DOHH2 (cell line): ENCODE measurements at regions not wholly inside any gene's neighbourhood (a gene's known extent, or its start where the extent isn't known, plus 50 kb on each side); places are given as distances from the start of the nearest gene placed in this dataset.

Experiments used
- H3F3A ChIP-seq: fragments of 200-600 bp; sonication (generic), shearing (Covaris generic); 2 replicates; pipeline ENCODE4 v1.6.0; 2016; ENCODE audit warnings: antibody characterized with exemption, mild to moderate bottlenecking; ENCODE audit not compliant: control insufficient read depth, insufficient read depth
- H3K27ac ChIP-seq: fragments of 200-600 bp; sonication (generic); 2 replicates; pipeline ENCODE4 v1.5.1; 2014; ENCODE audit warnings: low read depth, mild to moderate bottlenecking, low read length, moderate library complexity
- H3K27me3 ChIP-seq: fragments of 200-600 bp; sonication (generic); 2 replicates; pipeline ENCODE4 v1.6.1; 2014; ENCODE audit warnings: mild to moderate bottlenecking, low read length, mixed read lengths; ENCODE audit not compliant: control insufficient read depth
- H3K36me3 ChIP-seq: fragments of 200-600 bp; sonication (generic); 2 replicates; pipeline ENCODE4 v1.6.1; 2014; ENCODE audit warnings: mild to moderate bottlenecking, low read length, moderate library complexity, mixed read lengths; ENCODE audit not compliant: control insufficient read depth
- H3K4me1 ChIP-seq: fragments of 200-600 bp; sonication (generic); 2 replicates; pipeline ENCODE4 v1.6.1; 2014; ENCODE audit warnings: mild to moderate bottlenecking, low read length, mixed read lengths; ENCODE audit not compliant: control insufficient read depth
- H3K4me2 ChIP-seq: fragments of 200-600 bp; sonication (generic); 2 replicates; pipeline ENCODE4 v1.6.0; 2014; ENCODE audit warnings: mild to moderate bottlenecking, low read length, moderate library complexity
- H3K4me3 ChIP-seq: fragments of 200-600 bp; sonication (generic); 2 replicates; pipeline ENCODE4 v1.5.1; 2014; ENCODE audit warnings: mild to moderate bottlenecking, low read length, mixed read lengths
- H3K79me2 ChIP-seq: fragments of 200-600 bp; sonication (generic); 2 replicates; pipeline ENCODE4 v1.6.1; 2014; ENCODE audit warnings: mild to moderate bottlenecking, low read length, mixed read lengths; ENCODE audit not compliant: control insufficient read depth
- H3K9me2 ChIP-seq: fragments of 200-600 bp; sonication (generic); replicated peaks from 2 replicates; pipeline ENCODE4 v1.6.1; 2014; ENCODE audit warnings: mild to moderate bottlenecking, low read length, mixed read lengths; ENCODE audit not compliant: control insufficient read depth
- H3K9me3 ChIP-seq: fragments of 200-600 bp; sonication (generic); 2 replicates; pipeline ENCODE4 v1.6.1; 2014; ENCODE audit warnings: antibody characterized with exemption, low read length, mixed read lengths; ENCODE audit not compliant: control insufficient read depth, insufficient read depth
- H4K20me1 ChIP-seq: fragments of 200-600 bp; sonication (generic); 2 replicates; pipeline ENCODE4 v1.6.0; 2014; ENCODE audit warnings: low read depth, mild to moderate bottlenecking, antibody characterized with exemption, low read length, moderate library complexity; ENCODE audit not compliant: control insufficient read depth, insufficient read depth
- EZH2phosphoT487 ChIP-seq: fragments of 200-600 bp; sonication (generic); IDR thresholded peaks from 2 replicates; pipeline ENCODE4 v1.6.1; 2017; ENCODE audit warnings: borderline replicate concordance, mild to moderate bottlenecking, antibody characterized with exemption, low read length, moderate library complexity, mixed read lengths
- TF ChIP-seq, protein P1 (sequence below): fragments of 200-600 bp; sonication (generic); IDR thresholded peaks from one replicate; pipeline ENCODE4 v1.5.1; 2014; ENCODE audit warnings: antibody characterized with exemption, mild to moderate bottlenecking, low read depth, low read length; ENCODE audit not compliant: poor library complexity, severe bottlenecking

DNA sequence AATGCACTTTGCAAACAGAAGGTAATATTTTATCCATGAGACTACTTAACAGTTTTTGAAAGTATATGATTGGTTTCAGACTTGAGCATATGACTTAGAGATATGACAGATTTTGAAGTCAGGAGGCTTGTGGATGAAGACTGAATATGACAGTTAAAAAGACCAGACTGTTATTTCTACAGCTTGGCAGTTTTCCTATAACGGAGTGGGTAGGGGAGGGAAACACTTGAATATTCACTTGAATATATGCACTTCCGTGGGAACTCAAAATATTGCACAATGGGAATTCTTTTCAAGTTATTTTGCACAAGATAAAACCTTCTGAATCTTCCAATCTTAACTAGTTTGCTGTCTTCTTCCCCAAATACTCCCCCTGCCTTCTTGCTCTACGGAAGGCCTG, 64.6 kb upstream of the ACKR3 start:
- H4K20me1 ChIP-seq = no peaks in the 10 kb centered on the region
- no peak overlapping the region for H3K27ac ChIP-seq
- no peaks in the 10 kb centered on the region for H3F3A ChIP-seq
- no peak overlapping the region for H3K4me2 ChIP-seq
- H3K36me3 ChIP-seq = no peaks in the 10 kb centered on the region
- TF ChIP-seq, protein P1, sequence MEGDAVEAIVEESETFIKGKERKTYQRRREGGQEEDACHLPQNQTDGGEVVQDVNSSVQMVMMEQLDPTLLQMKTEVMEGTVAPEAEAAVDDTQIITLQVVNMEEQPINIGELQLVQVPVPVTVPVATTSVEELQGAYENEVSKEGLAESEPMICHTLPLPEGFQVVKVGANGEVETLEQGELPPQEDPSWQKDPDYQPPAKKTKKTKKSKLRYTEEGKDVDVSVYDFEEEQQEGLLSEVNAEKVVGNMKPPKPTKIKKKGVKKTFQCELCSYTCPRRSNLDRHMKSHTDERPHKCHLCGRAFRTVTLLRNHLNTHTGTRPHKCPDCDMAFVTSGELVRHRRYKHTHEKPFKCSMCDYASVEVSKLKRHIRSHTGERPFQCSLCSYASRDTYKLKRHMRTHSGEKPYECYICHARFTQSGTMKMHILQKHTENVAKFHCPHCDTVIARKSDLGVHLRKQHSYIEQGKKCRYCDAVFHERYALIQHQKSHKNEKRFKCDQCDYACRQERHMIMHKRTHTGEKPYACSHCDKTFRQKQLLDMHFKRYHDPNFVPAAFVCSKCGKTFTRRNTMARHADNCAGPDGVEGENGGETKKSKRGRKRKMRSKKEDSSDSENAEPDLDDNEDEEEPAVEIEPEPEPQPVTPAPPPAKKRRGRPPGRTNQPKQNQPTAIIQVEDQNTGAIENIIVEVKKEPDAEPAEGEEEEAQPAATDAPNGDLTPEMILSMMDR = no peak
- TF ChIP-seq EZH2phosphoT487 = no peak
- no peaks in the 10 kb centered on the region for H3K4me1 ChIP-seq
- H3K9me2 ChIP-seq = no peaks in the 10 kb centered on the region
- no peak overlapping the region for H3K4me3 ChIP-seq
- H3K9me3 ChIP-seq = no peaks in the 10 kb centered on the region
- no peaks in the 10 kb centered on the region for H3K79me2 ChIP-seq
- H3K27me3 ChIP-seq = peaks cover 19% of the 10 kb centered on the region

DNA sequence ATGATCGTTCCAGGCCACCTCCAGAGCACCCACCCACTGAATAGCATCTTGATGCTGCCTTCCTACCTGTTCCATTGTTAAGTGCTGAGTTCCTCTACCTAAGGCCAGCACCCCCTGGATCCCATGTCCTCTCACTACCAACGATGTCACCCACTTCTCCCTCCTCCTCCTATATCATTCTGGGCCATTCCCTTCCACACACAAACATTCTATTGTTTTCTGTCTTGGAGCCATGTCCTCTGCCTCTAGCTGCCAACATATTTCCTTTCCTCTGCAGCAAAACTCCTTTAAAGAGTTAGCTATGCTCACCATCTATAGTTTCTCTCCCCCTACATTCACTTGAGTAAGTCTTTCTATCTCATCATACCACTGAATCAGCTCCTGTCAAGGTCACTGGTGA, 64.0 kb upstream of the ACKR3 start:
- Histone ChIP-seq H3K36me3 (no peaks in the 10 kb centered on the region), H3F3A (no peaks in the 10 kb centered on the region), H3K27me3 (peaks cover 22% of the 10 kb centered on the region), H3K4me2 (no peak overlapping the region), H3K9me2 (no peaks in the 10 kb centered on the region), H3K4me3 (no peak overlapping the region), H3K9me3 (no peaks in the 10 kb centered on the region), H3K27ac (no peak overlapping the region), H4K20me1 (no peaks in the 10 kb centered on the region), H3K79me2 (no peaks in the 10 kb centered on the region), H3K4me1 (no peaks in the 10 kb centered on the region)
- TF ChIP-seq, protein P1 = no peak
- TF ChIP-seq EZH2phosphoT487 = no peak

DNA sequence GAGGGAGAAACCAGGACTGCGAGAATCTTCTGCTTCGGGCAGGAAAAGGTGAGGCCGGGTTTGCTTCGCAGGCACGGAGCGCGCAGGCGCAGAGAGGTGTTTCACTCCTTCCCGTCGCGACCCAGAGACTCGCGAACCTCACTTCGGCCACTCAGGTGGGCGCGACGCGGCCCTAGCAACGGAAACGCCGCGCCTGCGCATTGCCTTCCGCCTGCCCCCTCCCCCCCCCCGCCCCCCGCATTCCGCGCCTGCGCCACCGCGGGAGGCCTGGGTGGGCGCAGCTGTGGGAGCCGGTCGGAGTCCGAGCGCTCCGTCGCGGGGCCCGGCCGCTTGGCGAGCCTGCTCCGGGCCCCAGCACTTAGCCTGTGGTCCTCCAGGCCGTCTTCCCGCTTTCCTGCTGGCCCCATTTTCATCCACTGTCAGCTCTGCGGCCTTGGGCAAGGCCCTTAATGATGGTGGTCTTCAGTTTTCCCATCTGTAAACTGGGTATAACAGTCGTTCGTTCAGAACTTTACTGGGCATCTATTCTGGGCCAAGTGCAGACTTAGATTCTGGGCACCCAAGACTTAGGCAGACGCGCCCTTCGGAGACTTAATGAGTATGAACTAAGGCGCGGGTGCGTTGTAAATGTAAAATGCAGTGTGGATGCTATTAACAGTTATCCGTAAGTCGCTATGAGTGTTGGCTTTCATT, 62.1 kb upstream of the ACKR3 start:
- Histone ChIP-seq H3K4me1 (no peaks in the 10 kb centered on the region; the same call in 1 of the 2 replicates), H3K27me3 (peaks cover 15% of the 10 kb centered on the region), H3K27ac (no peak overlapping the region), H3K9me2 (no peaks in the 10 kb centered on the region), H3K9me3 (no peaks in the 10 kb centered on the region), H3K36me3 (no peaks in the 10 kb centered on the region), H3F3A (no peaks in the 10 kb centered on the region), H3K4me3 (no peak overlapping the region), H3K4me2 (no peak overlapping the region), H4K20me1 (no peaks in the 10 kb centered on the region), H3K79me2 (no peaks in the 10 kb centered on the region)
- TF ChIP-seq EZH2phosphoT487 = no peak
- TF ChIP-seq, protein P1 = no peak
